Breast epithelium (tissue), 3 donors: ENCODE measurements at regions not wholly inside any gene's neighbourhood (a gene's known extent, or its start where the extent isn't known, plus 50 kb on each side); places are given as distances from the start of the nearest gene placed in this dataset.

Source experiments
- POLR2A ChIP-seq: fragments of 450-650 bp; IDR thresholded peaks from one replicate; pipeline ENCODE4 v1.6.1; 2016; ENCODE audit warnings: antibody characterized with exemption, mild to moderate bottlenecking, moderate library complexity
- POLR2AphosphoS5 ChIP-seq, 3 donors: sonication (generic); formaldehyde crosslinking; IDR thresholded peaks; one replicate each; pipeline ENCODE4 v1.6.1; 2017; ENCODE audit warnings: antibody characterized with exemption in 3 of 3
- TF ChIP-seq, protein P1 (sequence below), 3 donors: fragments of 450-650 bp; IDR thresholded peaks; one replicate each; pipeline ENCODE4 v1.5.1; 2016 to 2017; ENCODE audit warnings: antibody characterized with exemption in 3 of 3, mild to moderate bottlenecking in 3 of 3, moderate library complexity in 3 of 3

DNA sequence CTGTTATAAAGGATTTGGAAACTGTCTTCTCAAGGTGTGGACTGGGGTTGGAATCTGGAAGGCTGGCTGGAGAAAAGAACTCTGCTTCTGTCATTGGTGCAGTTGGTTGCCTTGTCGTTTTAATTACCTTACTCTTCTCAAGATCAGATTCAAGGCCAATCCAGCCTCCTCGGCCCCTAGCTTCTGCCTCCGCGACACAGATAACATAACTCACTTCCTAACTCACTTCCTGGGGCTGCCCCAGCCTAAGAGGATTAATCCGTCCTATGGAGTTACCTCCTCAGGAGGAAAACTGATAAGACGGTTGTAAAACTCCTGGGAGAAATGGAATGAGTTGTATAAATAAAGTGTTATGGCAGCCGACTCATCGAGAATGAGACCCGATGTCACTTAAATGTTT, 389.1 kb upstream of the WWC1 start:
- TF ChIP-seq, protein P1, sequence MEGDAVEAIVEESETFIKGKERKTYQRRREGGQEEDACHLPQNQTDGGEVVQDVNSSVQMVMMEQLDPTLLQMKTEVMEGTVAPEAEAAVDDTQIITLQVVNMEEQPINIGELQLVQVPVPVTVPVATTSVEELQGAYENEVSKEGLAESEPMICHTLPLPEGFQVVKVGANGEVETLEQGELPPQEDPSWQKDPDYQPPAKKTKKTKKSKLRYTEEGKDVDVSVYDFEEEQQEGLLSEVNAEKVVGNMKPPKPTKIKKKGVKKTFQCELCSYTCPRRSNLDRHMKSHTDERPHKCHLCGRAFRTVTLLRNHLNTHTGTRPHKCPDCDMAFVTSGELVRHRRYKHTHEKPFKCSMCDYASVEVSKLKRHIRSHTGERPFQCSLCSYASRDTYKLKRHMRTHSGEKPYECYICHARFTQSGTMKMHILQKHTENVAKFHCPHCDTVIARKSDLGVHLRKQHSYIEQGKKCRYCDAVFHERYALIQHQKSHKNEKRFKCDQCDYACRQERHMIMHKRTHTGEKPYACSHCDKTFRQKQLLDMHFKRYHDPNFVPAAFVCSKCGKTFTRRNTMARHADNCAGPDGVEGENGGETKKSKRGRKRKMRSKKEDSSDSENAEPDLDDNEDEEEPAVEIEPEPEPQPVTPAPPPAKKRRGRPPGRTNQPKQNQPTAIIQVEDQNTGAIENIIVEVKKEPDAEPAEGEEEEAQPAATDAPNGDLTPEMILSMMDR (IDR thresholded peaks at IDR 0.05): no peak
- no peak for TF ChIP-seq POLR2A
- TF ChIP-seq POLR2AphosphoS5 (IDR thresholded peaks at IDR 0.05): no peak
